Amniotic stem cell (primary cell): ENCODE measurements at regions not wholly inside any gene's neighbourhood (a gene's known extent, or its start where the extent isn't known, plus 50 kb on each side); places are given as distances from the start of the nearest gene placed in this dataset.

ENCODE experiments used
- DNase-seq: peaks from one replicate; lab custom pipeline; 2025; lab: John Stamatoyannopoulos, UW

GRCh38 chr1:114342376-114342775 is 168.6 kb downstream of the TRIM33 start:
- no peak for DNase-seq

GRCh38 chr1:114341856-114342255 is 169.1 kb downstream of the TRIM33 start:
- DNase-seq = no peak

DNA sequence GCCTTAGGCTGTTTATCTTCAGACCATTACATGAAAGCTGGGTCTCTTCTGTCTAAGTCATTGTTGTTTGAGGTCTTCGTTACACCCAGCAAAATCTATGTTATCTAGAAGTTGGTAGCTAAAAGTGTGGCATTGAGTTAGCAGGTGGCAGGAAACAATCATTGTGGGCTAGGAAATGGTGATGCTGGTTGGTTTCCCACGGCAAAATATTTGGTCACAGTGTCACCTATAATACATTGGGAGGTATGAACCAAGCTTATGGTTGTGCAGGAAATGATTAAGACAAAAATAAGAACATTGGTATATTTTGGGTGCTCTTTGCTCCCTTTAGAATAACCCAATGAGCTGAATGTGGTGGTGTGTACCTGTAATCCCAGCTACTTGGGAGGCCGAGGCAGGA is 169.7 kb downstream of the TRIM33 start:
- DNase-seq = no peak

- DNase-seq = no peak
Measured at GRCh38 chr1:114340892-114341291, 170.1 kb downstream of the TRIM33 start.

GRCh38 chr1:114339379-114339778 is 171.6 kb downstream of the TRIM33 start:
- DNase-seq = no peak

- DNase-seq = no peak
Measured at GRCh38 chr1:114338191-114338890, 172.7 kb downstream of the TRIM33 start.

- no peak for DNase-seq
Measured at GRCh38 chr1:114337417-114337816, 173.6 kb downstream of the TRIM33 start.

- no peak for DNase-seq
Measured at GRCh38 chr1:114336360-114336759, 174.6 kb downstream of the TRIM33 start.

DNA sequence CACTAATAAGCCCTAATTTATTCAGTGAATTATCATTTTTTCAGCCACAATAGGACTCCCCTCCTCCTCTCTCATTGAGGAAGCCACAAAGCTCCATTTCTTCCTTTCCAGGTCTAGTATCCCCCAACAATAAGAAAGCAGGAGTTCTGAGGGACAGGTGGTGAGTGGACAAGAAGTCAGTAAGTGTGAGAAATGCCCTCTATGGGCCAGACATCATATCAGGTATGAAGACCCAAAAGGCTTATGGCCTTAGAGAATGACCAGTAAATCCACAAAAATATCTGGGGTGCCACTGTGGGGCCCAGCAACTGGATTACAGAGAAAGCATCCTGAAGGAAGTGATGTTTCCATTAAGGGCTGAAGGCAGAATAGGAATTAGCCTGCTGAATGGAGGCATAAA is 175.7 kb downstream of the TRIM33 start:
- no peak for DNase-seq

GRCh38 chr1:114334297-114334696 is 176.7 kb downstream of the TRIM33 start:
- no peak for DNase-seq

- DNase-seq = no peak
Measured at GRCh38 chr1:114333690-114334089, 177.3 kb downstream of the TRIM33 start.

DNA sequence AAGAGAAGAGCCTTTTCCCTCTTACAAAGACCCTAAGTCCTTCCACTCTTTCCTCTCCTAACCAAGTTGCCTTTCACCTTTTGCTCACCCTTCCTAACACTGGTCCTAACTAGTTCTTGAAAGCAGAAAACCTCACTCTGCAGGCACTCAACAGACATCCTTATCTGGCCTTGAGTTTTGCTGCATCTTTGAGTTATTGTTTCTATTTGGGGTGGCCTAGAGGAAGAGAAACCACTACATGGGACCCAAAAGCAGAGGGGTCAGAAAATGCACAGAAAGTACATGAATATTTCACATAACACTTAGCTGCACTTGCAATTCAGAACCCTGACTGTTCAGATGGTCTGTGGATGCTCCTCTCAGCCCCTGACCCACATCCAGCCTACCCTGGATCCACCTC is 178.3 kb upstream of the SYT6 start:
- DNase-seq = no peak

DNA sequence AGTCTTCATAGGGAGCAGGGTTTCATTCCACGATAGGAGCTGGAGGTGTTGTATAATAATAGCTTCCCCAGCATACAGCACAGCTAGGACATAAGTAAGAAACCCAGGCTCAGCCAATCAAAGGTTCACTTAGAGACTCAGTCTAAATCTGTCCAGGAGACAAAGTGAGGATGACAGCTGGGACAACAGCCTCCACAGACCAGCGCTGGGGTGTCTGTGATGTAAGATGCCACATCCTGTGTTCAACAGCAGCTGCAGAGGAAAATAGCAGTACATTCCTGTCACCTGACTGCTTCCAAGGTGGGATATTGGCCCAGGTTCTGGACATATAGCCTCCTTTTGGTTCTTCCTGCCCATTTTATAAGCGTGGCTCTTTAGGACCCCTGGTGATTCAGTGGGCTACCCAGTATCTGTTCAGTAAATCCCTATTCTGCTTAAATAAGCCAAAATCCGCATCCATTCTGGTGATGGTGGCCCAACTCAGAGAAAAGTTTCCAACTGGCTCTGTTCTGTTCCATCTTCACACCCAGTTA is 176.8 kb upstream of the SYT6 start:
- DNase-seq = no peak

- no peak for DNase-seq
Measured at GRCh38 chr1:114328361-114328904, 174.8 kb upstream of the SYT6 start.

DNA sequence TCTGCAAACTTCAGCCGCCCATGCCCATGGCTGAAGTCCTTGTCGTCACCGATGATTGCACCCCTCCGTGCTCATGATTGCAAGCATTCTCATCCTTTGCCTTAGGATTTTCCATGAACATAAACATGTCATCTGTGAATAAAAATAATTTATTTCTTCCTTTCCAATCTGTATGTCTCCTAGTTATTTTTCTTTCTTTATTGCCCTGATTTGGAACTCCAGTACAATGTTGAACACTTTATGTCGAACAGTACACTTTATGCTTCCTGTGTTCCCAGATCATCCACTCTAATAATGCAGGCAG is 170.9 kb upstream of the SYT6 start:
- DNase-seq = no peak

GRCh38 chr1:114323959-114324661 is 170.4 kb upstream of the SYT6 start:
- no peak for DNase-seq

- DNase-seq = no peak
Measured at GRCh38 chr1:114322734-114323133, 169.1 kb upstream of the SYT6 start.

DNA sequence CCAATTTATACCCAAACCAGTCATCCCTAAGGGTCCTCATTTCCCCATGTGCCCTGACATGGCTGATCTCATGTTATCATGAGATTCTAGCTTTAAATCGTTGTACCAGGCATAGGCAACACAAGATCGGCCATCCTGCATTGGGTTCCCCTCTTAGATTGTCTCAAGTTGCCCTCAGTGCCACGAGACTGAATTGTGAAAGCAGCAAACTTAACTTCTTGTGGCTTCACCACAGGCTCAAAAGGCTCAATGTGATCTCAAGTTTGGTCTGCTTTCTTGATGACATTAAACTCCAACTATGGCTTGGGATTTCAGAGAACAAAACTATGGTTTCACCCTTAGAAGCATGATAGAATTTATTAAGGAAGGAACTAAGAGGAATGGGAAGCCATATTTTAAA is 168.5 kb upstream of the SYT6 start:
- DNase-seq = no peak

DNA sequence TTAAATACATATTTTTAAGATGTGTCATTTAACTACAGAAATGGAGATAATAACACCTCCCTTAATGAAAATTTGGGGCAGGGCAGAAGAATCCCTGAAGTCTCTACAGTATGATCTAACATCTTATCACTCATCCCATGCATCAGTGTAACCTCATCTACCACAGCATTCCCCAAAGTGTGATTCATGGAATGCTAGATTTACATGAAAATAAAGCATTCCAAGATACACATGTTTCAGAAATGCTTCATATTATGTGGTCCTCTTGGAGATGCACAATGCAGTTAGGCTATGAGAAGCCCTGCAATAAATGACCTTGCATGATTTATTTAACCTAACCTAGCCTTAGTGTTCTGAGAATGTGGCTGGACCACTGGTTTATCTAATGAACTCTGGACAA is 166.9 kb upstream of the SYT6 start:
- DNase-seq = peak; percentile 51

DNA sequence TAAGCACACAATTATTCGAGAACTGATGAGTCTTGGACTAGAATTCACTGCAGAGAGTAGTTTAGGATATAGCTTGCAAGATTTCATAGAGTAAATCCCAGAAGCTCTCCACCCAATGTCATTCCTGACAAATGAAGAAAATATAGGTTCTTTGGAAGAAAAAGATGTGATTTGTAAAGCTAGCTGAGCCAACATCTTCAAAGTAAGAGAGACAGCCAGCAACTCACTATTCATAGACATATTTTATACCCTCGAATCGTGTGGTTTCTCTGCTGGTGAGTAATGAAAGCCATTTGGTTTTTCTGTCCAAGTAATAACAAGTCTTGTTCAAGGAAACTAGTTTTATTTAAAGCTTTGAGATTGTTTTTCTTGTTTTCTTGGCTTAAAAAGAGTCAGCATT is 165.7 kb upstream of the SYT6 start:
- no peak for DNase-seq

- no peak for DNase-seq
Measured at GRCh38 chr1:114318961-114319360, 165.3 kb upstream of the SYT6 start.

DNA sequence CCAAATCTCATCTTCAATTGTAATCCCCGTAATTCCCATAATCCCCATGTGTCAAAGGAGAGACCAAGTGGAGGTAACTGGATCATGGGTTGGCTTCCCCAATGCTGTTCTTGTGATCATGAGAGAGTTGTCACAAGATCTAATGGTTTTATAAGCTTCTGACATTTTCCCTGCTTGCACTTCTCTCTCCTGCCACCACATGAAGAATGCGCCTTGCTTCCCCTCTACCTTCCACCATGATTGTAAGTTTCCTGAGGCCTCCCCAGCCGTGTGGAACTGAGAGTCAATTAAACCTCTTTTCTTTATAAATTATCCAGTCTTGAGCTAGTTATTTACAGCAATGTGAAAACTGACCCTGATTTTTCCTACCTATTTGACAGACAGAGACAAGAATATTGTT is 162.5 kb upstream of the SYT6 start:
- no peak for DNase-seq

GRCh38 chr1:114315631-114316030 is 162.0 kb upstream of the SYT6 start:
- no peak for DNase-seq

- no peak for DNase-seq
Measured at GRCh38 chr1:114314576-114314975, 160.9 kb upstream of the SYT6 start.
